ENCODE measurements at regions not wholly inside any gene's neighbourhood (a gene's known extent, or its start where the extent isn't known, plus 50 kb on each side); places are given as distances from the start of the nearest gene placed in this dataset.

- no peak for TF ChIP-seq POLR2AphosphoS5 (IDR thresholded peaks at IDR 0.05)
- no peak for TF ChIP-seq POLR2A (IDR thresholded peaks at IDR 0.05)
- no peak for TF ChIP-seq CTCF (IDR thresholded peaks at IDR 0.05 in 8 of 11, conservative IDR thresholded peaks at IDR 0.05 in 3 of 11)
- intact Hi-C loops (cut with DNase I; ENCODE audit: low total_unique reads) = no loop called here
- Histone ChIP-seq H3K27me3 (replicated peaks in 1 of 7) (no peaks in the 10 kb centered on the region), H3K4me1 (no peaks in the 10 kb centered on the region), H3K4me3 (no peak overlapping the region), H3K9me3 (no peaks in the 10 kb centered on the region), H3K36me3 (no peaks in the 10 kb centered on the region), H3K27ac (no peak overlapping the region)
- no peak for DNase-seq
- 80 to 90% (median 82%) methylated on average over 2 of the region's 2 CpGs for WGBS, 5 donors
These were observed 92.0 kb downstream of the NAA11 start for GRCh38 chr4:79233820-79234219.

DNA sequence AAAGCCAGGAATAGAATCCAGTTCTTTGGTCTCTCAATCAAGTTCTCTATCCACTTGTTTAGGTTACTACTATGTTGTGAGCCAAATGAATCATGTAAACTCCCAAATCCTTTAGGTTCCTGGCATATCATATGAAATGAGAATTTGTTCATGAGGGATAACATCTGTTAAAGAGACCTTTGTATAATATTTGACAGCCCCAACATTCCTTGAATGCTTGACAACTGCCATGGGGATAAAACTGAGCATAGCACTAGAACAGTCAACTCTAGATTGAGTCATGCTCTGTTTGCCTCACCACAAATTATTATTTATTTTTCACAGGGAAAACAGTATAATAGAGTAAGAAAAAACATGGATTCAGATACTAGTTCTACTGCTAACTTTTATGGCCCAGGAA is 93.3 kb downstream of the NAA11 start:
- DNase-seq = no peak

DNA sequence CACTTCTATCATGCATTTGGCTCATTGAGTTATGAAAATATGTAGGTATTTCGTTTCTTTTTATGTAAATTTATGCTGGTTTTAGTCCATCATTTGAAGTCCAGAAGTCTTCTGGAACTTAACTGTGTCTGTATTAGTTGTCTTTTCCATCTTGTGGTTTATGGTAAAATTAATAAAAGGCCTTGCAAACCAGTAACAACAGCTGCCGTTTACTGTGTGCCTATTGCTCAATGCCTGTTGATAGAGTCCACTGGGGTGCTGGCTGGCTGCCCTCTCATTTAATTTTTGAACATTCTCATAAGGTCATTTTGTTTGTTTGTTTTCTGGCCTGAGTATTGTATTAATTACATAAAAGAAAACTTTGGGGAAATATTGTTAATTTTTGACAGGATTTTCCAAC is 98.0 kb downstream of the NAA11 start:
- WGBS, 5 donors = 44 to 65% (median 53%) methylated on average over 2 of the region's 2 CpGs
- Histone ChIP-seq H3K27ac (no peak overlapping the region), H3K27me3 (replicated peaks in 1 of 7) (no peaks in the 10 kb centered on the region), H3K36me3 (no peaks in the 10 kb centered on the region), H3K4me1 (no peaks in the 10 kb centered on the region), H3K4me3 (no peak overlapping the region), H3K9me3 (no peaks in the 10 kb centered on the region)
- DNase-seq = no peak
- TF ChIP-seq POLR2A (IDR thresholded peaks at IDR 0.05) (no peak), CTCF (IDR thresholded peaks at IDR 0.05 in 8 of 11, conservative IDR thresholded peaks at IDR 0.05 in 3 of 11) (no peak), POLR2AphosphoS5 (IDR thresholded peaks at IDR 0.05) (no peak)
- intact Hi-C loops (cut with DNase I; ENCODE audit: low total_unique reads) = no loop called here

More for the DNA sequence above, 93.3 kb downstream of the NAA11 start:
- intact Hi-C loops (cut with DNase I; ENCODE audit: low total_unique reads) = no loop called here
- TF ChIP-seq POLR2A (IDR thresholded peaks at IDR 0.05) = no peak
- H3K9me3 ChIP-seq = no peaks in the 10 kb centered on the region
- H3K27ac ChIP-seq = no peak overlapping the region
- H3K4me3 ChIP-seq = no peak overlapping the region
- H3K36me3 ChIP-seq = no peaks in the 10 kb centered on the region
- no peaks in the 10 kb centered on the region for H3K27me3 ChIP-seq (replicated peaks in 1 of 7)
- no peaks in the 10 kb centered on the region for H3K4me1 ChIP-seq

GRCh38 chr4:79225360-79225759 is 100.5 kb downstream of the NAA11 start:
- no peaks in the 10 kb centered on the region for H3K27me3 ChIP-seq (replicated peaks in 1 of 7)
- no peaks in the 10 kb centered on the region for H3K9me3 ChIP-seq
- no peak overlapping the region for H3K27ac ChIP-seq
- H3K4me1 ChIP-seq = no peaks in the 10 kb centered on the region
- H3K36me3 ChIP-seq = no peaks in the 10 kb centered on the region
- TF ChIP-seq CTCF (IDR thresholded peaks at IDR 0.05 in 8 of 11, conservative IDR thresholded peaks at IDR 0.05 in 3 of 11) (no peak), POLR2A (IDR thresholded peaks at IDR 0.05) (no peak), POLR2AphosphoS5 (IDR thresholded peaks at IDR 0.05) (no peak)
- intact Hi-C loops (cut with DNase I; ENCODE audit: low total_unique reads) = no loop called here
- 31 to 60% (median 32%) methylated on average over 3 of the region's 3 CpGs for WGBS, 5 donors
- no peak for DNase-seq
- no peak overlapping the region for H3K4me3 ChIP-seq

DNA sequence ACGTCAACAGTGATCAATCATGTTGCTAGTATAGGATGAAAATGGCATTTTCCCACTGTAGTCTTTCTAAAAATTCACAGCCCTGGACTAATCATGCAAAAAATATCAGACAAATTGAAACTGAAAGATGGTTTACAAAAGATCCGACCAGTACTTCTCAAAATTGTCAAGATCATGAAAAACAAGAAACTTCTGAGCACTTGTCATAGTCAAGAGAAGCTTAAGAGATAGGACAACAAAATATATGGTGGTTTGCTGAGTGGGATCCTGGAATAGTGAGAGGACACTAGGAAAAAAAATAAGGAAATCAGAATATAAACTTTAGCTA is 101.1 kb downstream of the NAA11 start:
- no peak for DNase-seq
- no peaks in the 10 kb centered on the region for H3K27me3 ChIP-seq (replicated peaks in 1 of 7)
- no peaks in the 10 kb centered on the region for H3K4me1 ChIP-seq
- WGBS, 5 donors = 57 to 77% (median 73%) methylated on average over 2 of the region's 2 CpGs
- H3K36me3 ChIP-seq = no peaks in the 10 kb centered on the region
- no peaks in the 10 kb centered on the region for H3K9me3 ChIP-seq
- intact Hi-C loops (cut with DNase I; ENCODE audit: low total_unique reads) = no loop called here
- no peak overlapping the region for H3K4me3 ChIP-seq
- no peak overlapping the region for H3K27ac ChIP-seq
- TF ChIP-seq CTCF (IDR thresholded peaks at IDR 0.05 in 8 of 11, conservative IDR thresholded peaks at IDR 0.05 in 3 of 11) (no peak), POLR2A (IDR thresholded peaks at IDR 0.05) (no peak), POLR2AphosphoS5 (IDR thresholded peaks at IDR 0.05) (no peak)
